ENCODE measurements at regions not wholly inside any gene's neighbourhood (a gene's known extent, or its start where the extent isn't known, plus 50 kb on each side); places are given as distances from the start of the nearest gene placed in this dataset.

GRCh38 chr18:77895250-77895649, 645.6 kb downstream of the GALR1 start:
- no peak for DNase-seq (ENCODE audit: low read depth)
- no peak for TF ChIP-seq CTCF (IDR thresholded peaks at IDR 0.05; ENCODE audit: low read length, missing control alignments)
- H3K4me3 ChIP-seq (replicated peaks; ENCODE audit: low read depth, low read length) = no peak overlapping the region

DNA sequence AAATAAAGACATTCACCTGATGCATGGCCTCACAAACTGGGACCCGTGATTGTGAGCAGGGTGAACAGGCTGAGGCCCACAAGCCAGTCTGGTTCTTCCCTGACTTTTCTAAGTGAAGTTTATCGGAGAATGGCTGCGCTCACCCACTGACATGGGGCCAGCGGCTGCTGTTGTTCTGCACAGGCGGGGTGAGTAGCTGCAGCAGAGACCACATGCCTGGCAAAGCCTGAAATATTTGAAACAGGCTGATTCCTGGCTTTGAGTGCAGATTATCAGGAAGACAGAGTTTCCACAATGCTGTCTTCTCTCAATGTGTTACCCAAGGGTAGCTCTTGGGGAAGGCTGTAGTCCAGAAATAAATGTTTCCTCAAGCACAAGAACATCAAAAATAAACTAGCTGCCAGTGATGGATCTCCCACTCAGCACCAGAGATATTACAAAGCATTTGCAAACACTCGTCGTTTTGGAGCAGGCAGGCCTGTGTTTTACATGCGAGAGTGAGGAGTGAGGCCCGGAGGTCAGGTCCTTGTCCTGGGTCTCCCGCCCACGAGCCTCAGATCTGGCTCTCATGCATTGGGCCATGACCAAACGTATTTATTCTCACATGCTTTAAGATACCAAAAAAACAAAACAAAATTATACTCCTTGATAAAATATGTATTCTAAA, 647.1 kb downstream of the GALR1 start:
- H3K4me3 ChIP-seq (replicated peaks; ENCODE audit: low read depth, low read length) = no peak overlapping the region
- TF ChIP-seq CTCF (IDR thresholded peaks at IDR 0.05; ENCODE audit: low read length, missing control alignments) = no peak
- no peak for DNase-seq (ENCODE audit: low read depth)

DNA sequence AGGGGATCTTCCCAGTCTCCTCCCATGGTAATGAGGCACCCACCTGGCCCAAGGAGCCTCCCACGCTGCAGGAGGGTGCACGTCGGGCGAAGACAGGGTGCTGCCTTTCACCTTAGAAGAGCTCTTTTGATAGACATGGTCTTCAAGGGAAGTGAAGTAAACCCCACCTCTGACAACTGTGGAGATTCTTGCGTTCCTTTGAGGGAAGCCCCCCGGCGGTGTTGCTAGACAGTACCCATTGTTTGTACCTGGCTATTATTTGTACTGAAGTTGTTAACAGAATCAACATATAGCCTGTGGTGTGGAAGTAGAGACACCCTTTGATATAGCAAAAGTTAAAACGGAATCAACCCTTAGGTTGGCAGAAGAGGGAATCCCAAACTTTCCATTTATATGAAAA, 648.0 kb downstream of the GALR1 start:
- no peak overlapping the region for H3K4me3 ChIP-seq (replicated peaks; ENCODE audit: low read depth, low read length)
- TF ChIP-seq CTCF (IDR thresholded peaks at IDR 0.05; ENCODE audit: low read length, missing control alignments) = no peak
- DNase-seq (ENCODE audit: low read depth) = no peak

DNA sequence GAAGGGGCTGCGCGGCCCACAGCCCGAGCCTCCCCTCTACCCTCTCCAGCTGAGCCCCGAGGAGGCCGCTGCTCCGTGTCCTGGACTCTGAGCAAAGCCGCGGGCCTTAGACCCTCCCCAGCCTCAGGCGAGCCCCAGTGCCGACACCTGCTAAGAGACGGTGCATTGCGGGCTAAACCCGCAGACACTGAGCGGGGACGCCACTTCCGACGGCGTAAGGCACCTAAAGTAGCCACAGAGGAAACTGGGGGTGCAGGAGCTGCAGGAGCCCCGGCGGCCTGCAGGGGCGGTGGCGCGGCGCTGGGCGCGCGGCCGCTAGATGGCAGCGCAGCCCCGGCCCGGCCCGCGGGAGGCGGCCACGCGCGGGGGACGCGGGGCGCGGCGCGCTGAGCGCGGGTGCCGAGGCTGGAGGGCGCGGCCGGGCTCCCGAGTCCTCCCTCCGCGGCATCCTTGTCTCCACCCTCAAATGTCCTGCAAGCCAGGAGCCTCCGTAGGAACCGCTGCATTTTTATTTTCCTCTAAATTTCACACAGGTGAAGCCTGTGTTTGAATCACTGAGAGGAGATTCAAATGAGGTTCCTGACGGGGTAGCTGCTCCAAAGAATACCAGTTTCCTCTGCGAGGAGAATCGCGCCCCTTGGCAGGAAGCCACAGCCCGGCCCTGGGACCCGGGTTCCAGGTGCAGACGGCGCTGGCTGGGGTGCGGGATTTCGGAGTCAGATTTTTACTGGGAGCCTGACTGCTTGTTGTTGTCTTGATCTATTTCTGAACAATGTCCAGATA, 650.5 kb downstream of the GALR1 start:
- peak; percentile 44 for TF ChIP-seq CTCF (IDR thresholded peaks at IDR 0.05; ENCODE audit: low read length, missing control alignments)
- H3K4me3 ChIP-seq (replicated peaks; ENCODE audit: low read depth, low read length) = peak overlapping the region; percentile 36
- peak; percentile 27 for DNase-seq (ENCODE audit: low read depth)

DNA sequence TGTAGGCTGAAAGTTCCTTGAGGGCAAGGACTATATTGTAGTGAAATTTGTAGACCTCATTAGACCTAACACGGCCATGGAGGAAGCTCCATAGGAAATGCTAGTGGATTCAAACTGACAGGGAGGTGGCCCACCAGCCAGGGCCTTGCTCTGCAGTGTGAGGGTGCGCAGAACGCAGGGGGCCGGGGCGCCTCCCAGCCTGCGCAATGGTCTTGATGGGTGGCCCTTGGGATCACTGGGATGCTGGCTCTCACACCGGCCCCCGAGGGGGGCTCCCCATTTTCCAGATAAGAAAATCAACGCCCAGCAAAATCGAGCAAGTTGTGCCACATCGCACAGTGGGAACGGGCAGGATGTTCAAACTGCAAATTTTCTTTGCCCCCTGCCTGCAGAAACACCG, 655.4 kb downstream of the GALR1 start:
- TF ChIP-seq CTCF (IDR thresholded peaks at IDR 0.05; ENCODE audit: low read length, missing control alignments) = no peak
- H3K4me3 ChIP-seq (replicated peaks; ENCODE audit: low read depth, low read length) = no peak overlapping the region
- no peak for DNase-seq (ENCODE audit: low read depth)

DNA sequence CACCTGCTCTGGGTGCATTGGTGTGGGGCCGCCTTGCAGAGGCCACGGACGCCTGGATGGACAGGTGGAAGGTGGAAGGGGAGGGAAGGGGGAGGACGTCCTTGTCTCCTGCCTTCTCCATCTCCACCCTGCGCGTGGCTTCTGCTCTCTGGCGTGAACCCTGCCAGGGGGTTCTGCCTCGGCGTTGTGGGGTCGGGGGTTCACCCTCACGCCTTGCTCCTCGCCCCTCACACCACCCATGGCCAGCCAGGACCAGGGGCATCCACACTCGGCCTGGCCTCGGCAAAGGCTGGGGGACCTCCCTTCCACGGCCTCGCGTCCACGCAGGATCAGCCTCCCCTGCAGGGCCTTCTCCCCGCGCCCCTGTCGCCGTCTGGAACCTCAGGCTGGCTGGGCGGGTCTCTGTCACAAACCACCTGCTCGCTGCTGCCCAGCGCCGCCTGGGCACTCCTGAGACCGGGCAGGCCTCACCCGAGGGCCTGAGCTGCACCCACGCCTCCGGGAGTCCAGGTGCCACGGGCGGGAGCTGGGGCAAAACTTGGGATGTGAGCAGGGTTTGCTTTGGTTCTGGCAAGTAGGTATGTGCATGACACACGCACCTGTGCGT, 655.9 kb downstream of the GALR1 start:
- TF ChIP-seq CTCF (IDR thresholded peaks at IDR 0.05; ENCODE audit: low read length, missing control alignments) = no peak
- no peak for DNase-seq (ENCODE audit: low read depth)

More for the DNA sequence above, 655.9 kb downstream of the GALR1 start:
- no peak overlapping the region for H3K4me3 ChIP-seq (replicated peaks; ENCODE audit: low read depth, low read length)

Data from fibroblast of pulmonary artery (primary cell).